ENCODE measurements at regions not wholly inside any gene's neighbourhood (a gene's known extent, or its start where the extent isn't known, plus 50 kb on each side); places are given as distances from the start of the nearest gene placed in this dataset.

DNA sequence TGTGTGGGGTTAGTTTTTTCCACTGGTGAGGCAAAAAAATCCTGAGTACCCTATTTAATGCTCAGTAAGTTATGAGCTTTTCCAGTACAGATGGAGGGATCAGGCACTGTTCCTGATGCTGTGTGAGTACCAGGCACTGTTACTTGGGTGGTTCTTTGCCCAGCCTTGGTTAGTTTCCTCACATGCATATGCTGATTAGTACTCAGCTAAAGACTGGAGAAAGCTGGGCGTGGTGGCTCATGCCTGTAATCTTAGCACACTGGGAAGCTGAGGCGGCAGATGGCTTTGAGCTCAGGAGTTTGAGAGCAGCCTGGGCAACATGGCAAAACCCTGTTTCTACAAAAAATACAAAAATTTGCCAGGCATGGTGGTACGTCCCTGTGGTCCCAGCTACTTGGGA is 210.3 kb upstream of the SGO1 start:
- Histone ChIP-seq H3K27ac (no peak overlapping the region), H3K27me3 (no peaks in the 10 kb centered on the region), H3K36me3 (no peaks in the 10 kb centered on the region), H3K4me1 (peaks cover 8% of the 10 kb centered on the region), H3K4me3 (no peak overlapping the region), H3K9me3 (no peaks in the 10 kb centered on the region)
- DNase-seq (ENCODE audit: extremely low spot score in 2 of 2): no peak
- no peak for TF ChIP-seq POLR2A (IDR thresholded peaks at IDR 0.05)
- TF ChIP-seq, protein P1, sequence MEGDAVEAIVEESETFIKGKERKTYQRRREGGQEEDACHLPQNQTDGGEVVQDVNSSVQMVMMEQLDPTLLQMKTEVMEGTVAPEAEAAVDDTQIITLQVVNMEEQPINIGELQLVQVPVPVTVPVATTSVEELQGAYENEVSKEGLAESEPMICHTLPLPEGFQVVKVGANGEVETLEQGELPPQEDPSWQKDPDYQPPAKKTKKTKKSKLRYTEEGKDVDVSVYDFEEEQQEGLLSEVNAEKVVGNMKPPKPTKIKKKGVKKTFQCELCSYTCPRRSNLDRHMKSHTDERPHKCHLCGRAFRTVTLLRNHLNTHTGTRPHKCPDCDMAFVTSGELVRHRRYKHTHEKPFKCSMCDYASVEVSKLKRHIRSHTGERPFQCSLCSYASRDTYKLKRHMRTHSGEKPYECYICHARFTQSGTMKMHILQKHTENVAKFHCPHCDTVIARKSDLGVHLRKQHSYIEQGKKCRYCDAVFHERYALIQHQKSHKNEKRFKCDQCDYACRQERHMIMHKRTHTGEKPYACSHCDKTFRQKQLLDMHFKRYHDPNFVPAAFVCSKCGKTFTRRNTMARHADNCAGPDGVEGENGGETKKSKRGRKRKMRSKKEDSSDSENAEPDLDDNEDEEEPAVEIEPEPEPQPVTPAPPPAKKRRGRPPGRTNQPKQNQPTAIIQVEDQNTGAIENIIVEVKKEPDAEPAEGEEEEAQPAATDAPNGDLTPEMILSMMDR (IDR thresholded peaks at IDR 0.05): no peak
- TF ChIP-seq POLR2AphosphoS5 (IDR thresholded peaks at IDR 0.05; ENCODE audit: insufficient read depth in 1 of 2, low read depth in 1 of 2): no peak
- intact Hi-C loops (cut with DNase I): no loop called here

DNA sequence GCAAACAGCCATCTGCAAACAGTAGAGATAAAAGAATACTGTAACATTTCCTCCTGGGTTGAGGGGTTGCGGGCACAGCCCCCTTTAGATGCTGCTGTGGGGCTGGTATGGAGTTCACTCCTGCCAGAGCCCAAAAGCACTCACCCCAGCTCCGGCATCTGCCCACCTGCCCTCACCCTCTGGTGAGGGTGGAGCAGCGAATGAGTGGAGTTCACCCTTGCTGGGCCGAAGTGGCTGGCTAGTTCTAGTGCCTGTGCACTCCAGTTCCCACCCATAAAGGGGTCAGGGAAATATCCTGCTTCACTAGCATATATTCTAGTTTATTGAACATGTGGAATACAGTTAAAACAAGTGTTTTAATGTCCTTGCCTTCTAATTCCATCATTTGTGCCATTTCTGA is 209.7 kb upstream of the SGO1 start:
- TF ChIP-seq, protein P1 (IDR thresholded peaks at IDR 0.05): no peak
- TF ChIP-seq POLR2AphosphoS5 (IDR thresholded peaks at IDR 0.05; ENCODE audit: insufficient read depth in 1 of 2, low read depth in 1 of 2) (no peak), POLR2A (IDR thresholded peaks at IDR 0.05) (no peak)
- Histone ChIP-seq H3K27me3 (no peaks in the 10 kb centered on the region), H3K4me1 (peaks cover 5% of the 10 kb centered on the region), H3K4me3 (no peak overlapping the region), H3K9me3 (no peaks in the 10 kb centered on the region), H3K36me3 (no peaks in the 10 kb centered on the region), H3K27ac (no peak overlapping the region)
- no peak for DNase-seq (ENCODE audit: extremely low spot score in 2 of 2)
- intact Hi-C loops (cut with DNase I): no loop called here

DNA sequence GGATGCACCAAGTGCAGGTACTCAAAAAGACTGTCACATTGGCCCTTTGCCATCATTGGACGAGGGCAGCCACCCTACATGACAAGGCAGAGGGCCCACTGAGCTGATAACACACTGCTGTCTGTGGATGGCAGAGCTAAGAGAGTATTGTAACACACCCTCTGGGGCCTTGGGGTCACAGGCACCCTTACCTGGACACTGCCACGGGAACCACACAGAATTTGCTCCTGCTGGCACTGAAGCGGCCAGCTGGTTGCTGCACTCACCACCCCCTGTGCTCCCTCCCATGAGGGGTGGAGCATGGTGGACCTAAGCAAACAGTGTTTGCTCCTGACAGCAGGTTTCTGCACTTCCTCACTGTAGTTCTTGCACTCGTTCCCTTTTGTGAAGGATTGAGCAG is 208.2 kb upstream of the SGO1 start:
- Histone ChIP-seq H3K27me3 (no peaks in the 10 kb centered on the region), H3K4me1 (no peaks in the 10 kb centered on the region), H3K4me3 (no peak overlapping the region), H3K36me3 (no peaks in the 10 kb centered on the region), H3K9me3 (no peaks in the 10 kb centered on the region), H3K27ac (no peak overlapping the region)
- intact Hi-C loops (cut with DNase I): no loop called here
- TF ChIP-seq POLR2AphosphoS5 (IDR thresholded peaks at IDR 0.05; ENCODE audit: insufficient read depth in 1 of 2, low read depth in 1 of 2) (no peak), POLR2A (IDR thresholded peaks at IDR 0.05) (no peak)
- TF ChIP-seq, protein P1 (IDR thresholded peaks at IDR 0.05): no peak
- DNase-seq (ENCODE audit: extremely low spot score in 2 of 2): no peak

DNA sequence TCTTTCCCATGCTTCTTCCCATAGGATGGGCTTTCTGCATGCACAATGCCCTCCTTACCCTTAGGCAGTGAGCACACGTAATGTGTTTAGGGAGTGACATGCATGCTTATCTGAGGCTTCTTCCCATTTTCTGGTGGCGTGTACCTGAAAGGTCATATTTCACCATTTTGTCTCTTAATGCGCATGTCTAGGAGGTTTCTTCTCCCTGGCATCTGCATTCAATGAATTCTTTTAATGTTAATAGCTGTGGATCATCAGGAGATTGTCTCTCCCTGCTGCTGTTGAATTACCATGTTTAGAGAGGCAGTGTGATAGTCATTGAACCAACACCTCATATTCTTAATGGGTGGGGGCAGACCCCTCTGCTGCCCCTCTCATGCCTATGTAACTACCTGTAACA is 205.6 kb upstream of the SGO1 start:
- Histone ChIP-seq H3K4me3 (no peak overlapping the region), H3K36me3 (no peaks in the 10 kb centered on the region), H3K4me1 (no peaks in the 10 kb centered on the region), H3K9me3 (no peaks in the 10 kb centered on the region), H3K27me3 (no peaks in the 10 kb centered on the region), H3K27ac (no peak overlapping the region)
- no peak for DNase-seq (ENCODE audit: extremely low spot score in 2 of 2)
- TF ChIP-seq, protein P1 (IDR thresholded peaks at IDR 0.05): no peak
- TF ChIP-seq POLR2A (IDR thresholded peaks at IDR 0.05): no peak
- no peak for TF ChIP-seq POLR2AphosphoS5 (IDR thresholded peaks at IDR 0.05; ENCODE audit: insufficient read depth in 1 of 2, low read depth in 1 of 2)
- intact Hi-C loops (cut with DNase I): no loop called here

DNA sequence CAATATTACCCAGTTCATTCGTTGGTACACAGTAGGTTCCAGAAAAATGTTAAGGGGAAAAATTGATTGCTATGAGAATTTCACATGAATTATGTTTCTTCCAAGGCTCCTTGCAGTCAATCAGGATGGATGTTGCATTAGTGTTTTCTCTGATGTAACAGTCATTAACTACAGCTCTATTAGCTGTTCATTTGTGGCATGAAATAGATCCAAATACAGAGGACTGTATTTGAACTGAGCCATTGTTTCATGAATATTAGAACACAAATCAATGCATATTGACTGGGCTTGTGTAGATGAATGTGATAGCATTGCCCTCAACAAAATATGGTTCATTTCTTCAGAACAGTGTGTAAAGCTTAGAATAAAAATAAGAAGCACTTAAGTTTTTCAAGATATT is 203.0 kb upstream of the SGO1 start:
- intact Hi-C loops (cut with DNase I): no loop called here
- DNase-seq (ENCODE audit: extremely low spot score in 2 of 2): no peak

More for the DNA sequence above, 203.0 kb upstream of the SGO1 start:
- no peak overlapping the region for H3K27ac ChIP-seq
- TF ChIP-seq POLR2A (IDR thresholded peaks at IDR 0.05): no peak
- TF ChIP-seq, protein P1 (IDR thresholded peaks at IDR 0.05): no peak
- no peak for TF ChIP-seq POLR2AphosphoS5 (IDR thresholded peaks at IDR 0.05; ENCODE audit: insufficient read depth in 1 of 2, low read depth in 1 of 2)
- no peaks in the 10 kb centered on the region for H3K36me3 ChIP-seq
- no peak overlapping the region for H3K4me3 ChIP-seq
- H3K9me3 ChIP-seq: no peaks in the 10 kb centered on the region
- no peaks in the 10 kb centered on the region for H3K27me3 ChIP-seq
- H3K4me1 ChIP-seq: no peaks in the 10 kb centered on the region

Measured in vagina (tissue), 2 donors.